ENCODE measurements at regions not wholly inside any gene's neighbourhood (a gene's known extent, or its start where the extent isn't known, plus 50 kb on each side); places are given as distances from the start of the nearest gene placed in this dataset.

GRCh38 chr10:91117505-91117904 lies 103.0 kb upstream of the PCGF5 start:
- TF ChIP-seq CEBPB (IDR thresholded peaks at IDR 0.05) (no peak), TAF1 (IDR thresholded peaks at IDR 0.05; ENCODE audit: low read depth) (no peak), CREB1 (IDR thresholded peaks at IDR 0.05; ENCODE audit: low read depth) (no peak), EGR1 (IDR thresholded peaks at IDR 0.05) (no peak), RAD21 (IDR thresholded peaks at IDR 0.05; ENCODE audit: low read depth) (no peak), YY1 (IDR thresholded peaks at IDR 0.05; ENCODE audit: low read depth) (no peak), FOXM1 (IDR thresholded peaks at IDR 0.05; ENCODE audit: borderline replicate concordance, low read depth) (no peak), NFIC (IDR thresholded peaks at IDR 0.05) (no peak), TEAD4 (IDR thresholded peaks at IDR 0.05) (no peak), ZBTB7A (IDR thresholded peaks at IDR 0.05; ENCODE audit: low read depth) (no peak)
- TF ChIP-seq, protein P1, sequence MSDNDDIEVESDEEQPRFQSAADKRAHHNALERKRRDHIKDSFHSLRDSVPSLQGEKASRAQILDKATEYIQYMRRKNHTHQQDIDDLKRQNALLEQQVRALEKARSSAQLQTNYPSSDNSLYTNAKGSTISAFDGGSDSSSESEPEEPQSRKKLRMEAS (IDR thresholded peaks at IDR 0.05) = no peak

DNA sequence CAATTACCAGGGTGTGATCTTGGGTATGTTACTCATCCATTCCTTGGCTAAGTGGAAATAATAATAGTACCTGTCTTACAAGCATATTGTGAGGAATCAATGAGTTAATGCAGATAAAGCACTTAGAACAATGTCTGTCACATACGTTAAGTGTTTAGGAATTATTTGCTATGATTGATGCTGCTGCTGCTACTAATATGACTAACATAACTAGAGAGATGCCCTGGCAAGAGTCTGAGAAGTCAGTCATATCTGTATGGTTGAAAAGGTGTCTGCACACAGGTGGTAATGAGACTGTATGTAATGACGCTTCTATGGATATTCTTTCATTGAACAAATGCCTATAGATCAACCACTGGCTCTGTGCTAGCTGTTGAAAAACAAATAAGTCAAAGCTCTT lies 100.1 kb upstream of the PCGF5 start:
- TF ChIP-seq CEBPB (IDR thresholded peaks at IDR 0.05) (no peak), EP300 (IDR thresholded peaks at IDR 0.05; ENCODE audit: borderline replicate concordance) (no peak), EGR1 (IDR thresholded peaks at IDR 0.05) (no peak), RAD21 (IDR thresholded peaks at IDR 0.05; ENCODE audit: low read depth) (no peak)

- TF ChIP-seq CEBPB (IDR thresholded peaks at IDR 0.05) = no peak
- no peak for TF ChIP-seq YY1 (IDR thresholded peaks at IDR 0.05; ENCODE audit: low read depth)
- TF ChIP-seq NFIC (IDR thresholded peaks at IDR 0.05) = no peak
- TF ChIP-seq TEAD4 (IDR thresholded peaks at IDR 0.05) = no peak
- TF ChIP-seq USF1 (IDR thresholded peaks at IDR 0.05) = no peak
- no peak for TF ChIP-seq EP300 (IDR thresholded peaks at IDR 0.05; ENCODE audit: borderline replicate concordance)
- no peak for TF ChIP-seq CREB1 (IDR thresholded peaks at IDR 0.05; ENCODE audit: low read depth)
- TF ChIP-seq, protein P2, sequence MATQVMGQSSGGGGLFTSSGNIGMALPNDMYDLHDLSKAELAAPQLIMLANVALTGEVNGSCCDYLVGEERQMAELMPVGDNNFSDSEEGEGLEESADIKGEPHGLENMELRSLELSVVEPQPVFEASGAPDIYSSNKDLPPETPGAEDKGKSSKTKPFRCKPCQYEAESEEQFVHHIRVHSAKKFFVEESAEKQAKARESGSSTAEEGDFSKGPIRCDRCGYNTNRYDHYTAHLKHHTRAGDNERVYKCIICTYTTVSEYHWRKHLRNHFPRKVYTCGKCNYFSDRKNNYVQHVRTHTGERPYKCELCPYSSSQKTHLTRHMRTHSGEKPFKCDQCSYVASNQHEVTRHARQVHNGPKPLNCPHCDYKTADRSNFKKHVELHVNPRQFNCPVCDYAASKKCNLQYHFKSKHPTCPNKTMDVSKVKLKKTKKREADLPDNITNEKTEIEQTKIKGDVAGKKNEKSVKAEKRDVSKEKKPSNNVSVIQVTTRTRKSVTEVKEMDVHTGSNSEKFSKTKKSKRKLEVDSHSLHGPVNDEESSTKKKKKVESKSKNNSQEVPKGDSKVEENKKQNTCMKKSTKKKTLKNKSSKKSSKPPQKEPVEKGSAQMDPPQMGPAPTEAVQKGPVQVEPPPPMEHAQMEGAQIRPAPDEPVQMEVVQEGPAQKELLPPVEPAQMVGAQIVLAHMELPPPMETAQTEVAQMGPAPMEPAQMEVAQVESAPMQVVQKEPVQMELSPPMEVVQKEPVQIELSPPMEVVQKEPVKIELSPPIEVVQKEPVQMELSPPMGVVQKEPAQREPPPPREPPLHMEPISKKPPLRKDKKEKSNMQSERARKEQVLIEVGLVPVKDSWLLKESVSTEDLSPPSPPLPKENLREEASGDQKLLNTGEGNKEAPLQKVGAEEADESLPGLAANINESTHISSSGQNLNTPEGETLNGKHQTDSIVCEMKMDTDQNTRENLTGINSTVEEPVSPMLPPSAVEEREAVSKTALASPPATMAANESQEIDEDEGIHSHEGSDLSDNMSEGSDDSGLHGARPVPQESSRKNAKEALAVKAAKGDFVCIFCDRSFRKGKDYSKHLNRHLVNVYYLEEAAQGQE (IDR thresholded peaks at IDR 0.05; ENCODE audit: low read depth) = no peak
- no peak for TF ChIP-seq TCF12 (IDR thresholded peaks at IDR 0.05; ENCODE audit: low read depth)
- TF ChIP-seq TAF1 (IDR thresholded peaks at IDR 0.05; ENCODE audit: low read depth) = no peak
- no peak for TF ChIP-seq ZBTB7A (IDR thresholded peaks at IDR 0.05; ENCODE audit: low read depth)
- no peak for TF ChIP-seq RAD21 (IDR thresholded peaks at IDR 0.05; ENCODE audit: low read depth)
- TF ChIP-seq EGR1 (IDR thresholded peaks at IDR 0.05) = no peak
- no peak for TF ChIP-seq FOXM1 (IDR thresholded peaks at IDR 0.05; ENCODE audit: borderline replicate concordance, low read depth)
- TF ChIP-seq, protein P1 (IDR thresholded peaks at IDR 0.05) = no peak
These were observed 97.2 kb upstream of the PCGF5 start for GRCh38 chr10:91123261-91123660.

DNA sequence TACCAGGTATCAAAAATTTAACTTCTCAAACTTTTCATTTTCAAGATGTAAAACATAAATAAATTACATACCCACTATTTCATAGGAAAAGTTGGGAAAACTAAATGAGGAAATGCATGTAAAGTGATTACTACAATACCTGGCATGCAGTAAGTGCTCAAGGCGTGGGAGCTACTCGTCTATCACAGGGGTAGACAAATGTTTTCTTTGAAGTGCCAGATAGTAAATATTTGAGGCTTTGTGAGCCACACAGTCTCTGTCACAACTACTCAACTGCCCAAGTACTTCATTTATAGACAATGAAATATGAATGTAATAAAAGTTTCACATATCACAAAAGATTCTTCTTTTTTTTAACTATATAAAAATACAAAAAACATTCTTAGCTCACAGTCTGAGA lies 96.4 kb upstream of the PCGF5 start:
- TF ChIP-seq TAF1 (IDR thresholded peaks at IDR 0.05; ENCODE audit: low read depth) (no peak), FOXM1 (IDR thresholded peaks at IDR 0.05; ENCODE audit: borderline replicate concordance, low read depth) (no peak), EP300 (IDR thresholded peaks at IDR 0.05; ENCODE audit: borderline replicate concordance) (no peak), USF1 (IDR thresholded peaks at IDR 0.05) (no peak), RAD21 (IDR thresholded peaks at IDR 0.05; ENCODE audit: low read depth) (no peak), YY1 (IDR thresholded peaks at IDR 0.05; ENCODE audit: low read depth) (no peak), TCF12 (IDR thresholded peaks at IDR 0.05; ENCODE audit: low read depth) (no peak), TEAD4 (IDR thresholded peaks at IDR 0.05) (no peak), EGR1 (IDR thresholded peaks at IDR 0.05) (no peak), CREB1 (IDR thresholded peaks at IDR 0.05; ENCODE audit: low read depth) (no peak), ZBTB7A (IDR thresholded peaks at IDR 0.05; ENCODE audit: low read depth) (no peak), CEBPB (IDR thresholded peaks at IDR 0.05) (no peak), NFIC (IDR thresholded peaks at IDR 0.05) (no peak)
- TF ChIP-seq, protein P1 (IDR thresholded peaks at IDR 0.05) = no peak
- TF ChIP-seq, protein P2 (IDR thresholded peaks at IDR 0.05; ENCODE audit: low read depth) = no peak

- TF ChIP-seq TCF12 (IDR thresholded peaks at IDR 0.05; ENCODE audit: low read depth) = no peak
- TF ChIP-seq TAF1 (IDR thresholded peaks at IDR 0.05; ENCODE audit: low read depth) = no peak
- TF ChIP-seq USF1 (IDR thresholded peaks at IDR 0.05) = no peak
- TF ChIP-seq, protein P2 (IDR thresholded peaks at IDR 0.05; ENCODE audit: low read depth) = no peak
- no peak for TF ChIP-seq RAD21 (IDR thresholded peaks at IDR 0.05; ENCODE audit: low read depth)
- no peak for TF ChIP-seq FOXM1 (IDR thresholded peaks at IDR 0.05; ENCODE audit: borderline replicate concordance, low read depth)
These were observed 94.0 kb upstream of the PCGF5 start for GRCh38 chr10:91126471-91126870.
